MM.1S (cell line): ENCODE measurements at regions not wholly inside any gene's neighbourhood (a gene's known extent, or its start where the extent isn't known, plus 50 kb on each side); places are given as distances from the start of the nearest gene placed in this dataset.

ENCODE experiments used
- CTCF ChIP-seq: fragments of 300-600 bp; sonication (generic); IDR thresholded peaks from 2 replicates; pipeline ENCODE4 v1.5.1; 2016; ENCODE audit warnings: antibody characterized with exemption, low read length, mixed read lengths
- EZH2 ChIP-seq: fragments of 300-600 bp; sonication (generic); optimal IDR thresholded peaks from 2 replicates; pipeline ENCODE3; 2017; ENCODE audit warnings: low read depth, mild to moderate bottlenecking, antibody characterized with exemption, low read length, mixed read lengths
- EZH2phosphoT487 ChIP-seq: fragments of 300-600 bp; sonication (generic); IDR thresholded peaks from 2 replicates; pipeline ENCODE4 v1.6.1; 2018; ENCODE audit warnings: antibody characterized with exemption, low read length

- TF ChIP-seq CTCF, result no peak
- no peak for TF ChIP-seq EZH2
- TF ChIP-seq EZH2phosphoT487, result no peak
These were observed 363.7 kb upstream of the RGMA start for GRCh38 chr15:93452537-93453211.
